Osteocyte (in vitro differentiated cells): ENCODE measurements at regions not wholly inside any gene's neighbourhood (a gene's known extent, or its start where the extent isn't known, plus 50 kb on each side); places are given as distances from the start of the nearest gene placed in this dataset.

Source experiments
- DNase-seq: peaks from one replicate; pipeline ENCODE4 v3.0.0; 2021; ENCODE audit warnings: mixed read lengths; ENCODE audit not compliant: unreplicated experiment; ENCODE audit errors: extremely low spot score
- H3K27ac Mint-ChIP-seq: one replicate; pipeline ENCODE4 v1.8.0; 2021; ENCODE audit warnings: mild to moderate bottlenecking, mixed read lengths; ENCODE audit not compliant: unreplicated experiment
- H3K27me3 Mint-ChIP-seq: one replicate; pipeline ENCODE4 v1.8.0; 2021; ENCODE audit warnings: mixed read lengths; ENCODE audit not compliant: unreplicated experiment
- H3K36me3 Mint-ChIP-seq: one replicate; pipeline ENCODE4 v1.8.0; 2021; ENCODE audit warnings: mixed read lengths; ENCODE audit not compliant: unreplicated experiment
- H3K4me1 Mint-ChIP-seq: one replicate; pipeline ENCODE4 v1.8.0; 2021; ENCODE audit warnings: mixed read lengths; ENCODE audit not compliant: unreplicated experiment
- H3K4me3 Mint-ChIP-seq: one replicate; pipeline ENCODE4 v1.8.0; 2021; ENCODE audit warnings: mild to moderate bottlenecking, moderate library complexity, mixed read lengths; ENCODE audit not compliant: unreplicated experiment
- H3K9me3 Mint-ChIP-seq: one replicate; pipeline ENCODE4 v1.8.0; 2021; ENCODE audit warnings: mixed read lengths; ENCODE audit not compliant: unreplicated experiment
- CTCF ChIP-seq: fragments of 200-600 bp; sonication (generic); IDR thresholded peaks from 2 replicates; pipeline ENCODE4 v1.5.0; 2021; ENCODE audit warnings: antibody characterized with exemption, mild to moderate bottlenecking, moderate library complexity

- Mint-ChIP-seq H3K4me3 (no peak overlapping the region), H3K27ac (no peak overlapping the region), H3K36me3 (no peaks in the 10 kb centered on the region), H3K4me1 (peaks cover 17% of the 10 kb centered on the region), H3K27me3 (no peaks in the 10 kb centered on the region), H3K9me3 (no peaks in the 10 kb centered on the region)
- DNase-seq: no peak
- TF ChIP-seq CTCF: no peak
Measured at GRCh38 chr15:35728219-35728940, 182.4 kb upstream of the DPH6 start.

- Mint-ChIP-seq H3K36me3 (peaks cover 5% of the 10 kb centered on the region), H3K4me1 (peaks cover 17% of the 10 kb centered on the region), H3K27ac (no peak overlapping the region), H3K9me3 (peaks cover 10% of the 10 kb centered on the region), H3K4me3 (no peak overlapping the region), H3K27me3 (no peaks in the 10 kb centered on the region)
- DNase-seq: no peak
- TF ChIP-seq CTCF: no peak
Measured at GRCh38 chr15:35736150-35736549, 190.2 kb upstream of the DPH6 start.

- no peak for DNase-seq
- Mint-ChIP-seq H3K4me3 (no peak overlapping the region), H3K4me1 (peaks cover 18% of the 10 kb centered on the region), H3K9me3 (peaks cover 10% of the 10 kb centered on the region), H3K27me3 (no peaks in the 10 kb centered on the region), H3K36me3 (peaks cover 5% of the 10 kb centered on the region), H3K27ac (no peak overlapping the region)
- TF ChIP-seq CTCF: no peak
Measured at GRCh38 chr15:35737441-35737840, 191.5 kb upstream of the DPH6 start.

GRCh38 chr15:35738370-35738769 lies 192.4 kb upstream of the DPH6 start:
- DNase-seq: no peak
- TF ChIP-seq CTCF: no peak
- Mint-ChIP-seq H3K9me3 (peaks cover 10% of the 10 kb centered on the region), H3K4me3 (no peak overlapping the region), H3K27me3 (no peaks in the 10 kb centered on the region), H3K27ac (no peak overlapping the region), H3K36me3 (peaks cover 5% of the 10 kb centered on the region), H3K4me1 (peaks cover 18% of the 10 kb centered on the region)

- no peak for DNase-seq
Measured at GRCh38 chr15:35740761-35741160, 194.8 kb upstream of the DPH6 start.

More at GRCh38 chr15:35740761-35741160, 194.8 kb upstream of the DPH6 start:
- no peak for TF ChIP-seq CTCF
- H3K36me3 Mint-ChIP-seq: peaks cover 5% of the 10 kb centered on the region
- no peaks in the 10 kb centered on the region for H3K27me3 Mint-ChIP-seq
- H3K4me3 Mint-ChIP-seq: no peak overlapping the region
- peaks cover 14% of the 10 kb centered on the region for H3K9me3 Mint-ChIP-seq
- H3K27ac Mint-ChIP-seq: no peak overlapping the region
- H3K4me1 Mint-ChIP-seq: peaks cover 18% of the 10 kb centered on the region
